K562 (cell line): ENCODE measurements at regions not wholly inside any gene's neighbourhood (a gene's known extent, or its start where the extent isn't known, plus 50 kb on each side); places are given as distances from the start of the nearest gene placed in this dataset.

Experiments
- ARID4B ChIP-seq: sonication (generic); formaldehyde crosslinking; IDR thresholded peaks from 2 replicates; pipeline ENCODE4 v1.8.0; 2022; ENCODE audit warnings: mild to moderate bottlenecking, missing genetic modification reagents
- MCM7 ChIP-seq, 2 experiments: fragments of 450-650 bp; IDR thresholded peaks; 2 replicates each; pipeline ENCODE4 v1.6.1; 2016 to 2018
- MXI1 ChIP-seq: IDR thresholded peaks from 2 replicates; pipeline ENCODE4 v1.6.1; 2011; ENCODE audit warnings: low read depth, mild to moderate bottlenecking, improper control_type of control experiment, low read length
- TF ChIP-seq, protein P1 (sequence below): fragments of 450-650 bp; IDR thresholded peaks from 2 replicates; pipeline ENCODE4 v1.6.1; 2016; ENCODE audit warnings: mild to moderate bottlenecking, moderate library complexity
- TF ChIP-seq, protein P2 (sequence below): sonication (generic); formaldehyde crosslinking; IDR thresholded peaks from 2 replicates; pipeline ENCODE4 v1.8.1; 2023; ENCODE audit warnings: mild to moderate bottlenecking, missing genetic modification reagents

DNA sequence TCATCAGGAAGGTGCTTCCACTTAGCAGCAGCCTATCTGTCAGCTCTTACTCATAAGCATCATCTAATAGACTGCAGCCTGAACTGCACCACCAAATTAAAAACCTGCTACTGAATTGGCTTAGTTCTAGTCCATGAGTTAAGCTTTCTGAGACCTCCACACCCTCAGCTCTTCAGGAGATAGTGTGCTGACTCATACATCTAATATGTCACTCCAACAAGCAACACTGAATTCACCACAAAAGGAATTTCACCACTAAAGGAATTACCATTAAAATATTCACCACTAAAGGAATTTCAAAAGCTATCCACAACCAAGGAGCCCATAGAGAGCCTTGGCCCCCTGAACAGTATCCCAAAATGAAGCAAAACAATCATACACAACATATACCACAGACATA, 418.5 kb upstream of the RORB start (continued):
- no peak for TF ChIP-seq ARID4B
- TF ChIP-seq, protein P1, sequence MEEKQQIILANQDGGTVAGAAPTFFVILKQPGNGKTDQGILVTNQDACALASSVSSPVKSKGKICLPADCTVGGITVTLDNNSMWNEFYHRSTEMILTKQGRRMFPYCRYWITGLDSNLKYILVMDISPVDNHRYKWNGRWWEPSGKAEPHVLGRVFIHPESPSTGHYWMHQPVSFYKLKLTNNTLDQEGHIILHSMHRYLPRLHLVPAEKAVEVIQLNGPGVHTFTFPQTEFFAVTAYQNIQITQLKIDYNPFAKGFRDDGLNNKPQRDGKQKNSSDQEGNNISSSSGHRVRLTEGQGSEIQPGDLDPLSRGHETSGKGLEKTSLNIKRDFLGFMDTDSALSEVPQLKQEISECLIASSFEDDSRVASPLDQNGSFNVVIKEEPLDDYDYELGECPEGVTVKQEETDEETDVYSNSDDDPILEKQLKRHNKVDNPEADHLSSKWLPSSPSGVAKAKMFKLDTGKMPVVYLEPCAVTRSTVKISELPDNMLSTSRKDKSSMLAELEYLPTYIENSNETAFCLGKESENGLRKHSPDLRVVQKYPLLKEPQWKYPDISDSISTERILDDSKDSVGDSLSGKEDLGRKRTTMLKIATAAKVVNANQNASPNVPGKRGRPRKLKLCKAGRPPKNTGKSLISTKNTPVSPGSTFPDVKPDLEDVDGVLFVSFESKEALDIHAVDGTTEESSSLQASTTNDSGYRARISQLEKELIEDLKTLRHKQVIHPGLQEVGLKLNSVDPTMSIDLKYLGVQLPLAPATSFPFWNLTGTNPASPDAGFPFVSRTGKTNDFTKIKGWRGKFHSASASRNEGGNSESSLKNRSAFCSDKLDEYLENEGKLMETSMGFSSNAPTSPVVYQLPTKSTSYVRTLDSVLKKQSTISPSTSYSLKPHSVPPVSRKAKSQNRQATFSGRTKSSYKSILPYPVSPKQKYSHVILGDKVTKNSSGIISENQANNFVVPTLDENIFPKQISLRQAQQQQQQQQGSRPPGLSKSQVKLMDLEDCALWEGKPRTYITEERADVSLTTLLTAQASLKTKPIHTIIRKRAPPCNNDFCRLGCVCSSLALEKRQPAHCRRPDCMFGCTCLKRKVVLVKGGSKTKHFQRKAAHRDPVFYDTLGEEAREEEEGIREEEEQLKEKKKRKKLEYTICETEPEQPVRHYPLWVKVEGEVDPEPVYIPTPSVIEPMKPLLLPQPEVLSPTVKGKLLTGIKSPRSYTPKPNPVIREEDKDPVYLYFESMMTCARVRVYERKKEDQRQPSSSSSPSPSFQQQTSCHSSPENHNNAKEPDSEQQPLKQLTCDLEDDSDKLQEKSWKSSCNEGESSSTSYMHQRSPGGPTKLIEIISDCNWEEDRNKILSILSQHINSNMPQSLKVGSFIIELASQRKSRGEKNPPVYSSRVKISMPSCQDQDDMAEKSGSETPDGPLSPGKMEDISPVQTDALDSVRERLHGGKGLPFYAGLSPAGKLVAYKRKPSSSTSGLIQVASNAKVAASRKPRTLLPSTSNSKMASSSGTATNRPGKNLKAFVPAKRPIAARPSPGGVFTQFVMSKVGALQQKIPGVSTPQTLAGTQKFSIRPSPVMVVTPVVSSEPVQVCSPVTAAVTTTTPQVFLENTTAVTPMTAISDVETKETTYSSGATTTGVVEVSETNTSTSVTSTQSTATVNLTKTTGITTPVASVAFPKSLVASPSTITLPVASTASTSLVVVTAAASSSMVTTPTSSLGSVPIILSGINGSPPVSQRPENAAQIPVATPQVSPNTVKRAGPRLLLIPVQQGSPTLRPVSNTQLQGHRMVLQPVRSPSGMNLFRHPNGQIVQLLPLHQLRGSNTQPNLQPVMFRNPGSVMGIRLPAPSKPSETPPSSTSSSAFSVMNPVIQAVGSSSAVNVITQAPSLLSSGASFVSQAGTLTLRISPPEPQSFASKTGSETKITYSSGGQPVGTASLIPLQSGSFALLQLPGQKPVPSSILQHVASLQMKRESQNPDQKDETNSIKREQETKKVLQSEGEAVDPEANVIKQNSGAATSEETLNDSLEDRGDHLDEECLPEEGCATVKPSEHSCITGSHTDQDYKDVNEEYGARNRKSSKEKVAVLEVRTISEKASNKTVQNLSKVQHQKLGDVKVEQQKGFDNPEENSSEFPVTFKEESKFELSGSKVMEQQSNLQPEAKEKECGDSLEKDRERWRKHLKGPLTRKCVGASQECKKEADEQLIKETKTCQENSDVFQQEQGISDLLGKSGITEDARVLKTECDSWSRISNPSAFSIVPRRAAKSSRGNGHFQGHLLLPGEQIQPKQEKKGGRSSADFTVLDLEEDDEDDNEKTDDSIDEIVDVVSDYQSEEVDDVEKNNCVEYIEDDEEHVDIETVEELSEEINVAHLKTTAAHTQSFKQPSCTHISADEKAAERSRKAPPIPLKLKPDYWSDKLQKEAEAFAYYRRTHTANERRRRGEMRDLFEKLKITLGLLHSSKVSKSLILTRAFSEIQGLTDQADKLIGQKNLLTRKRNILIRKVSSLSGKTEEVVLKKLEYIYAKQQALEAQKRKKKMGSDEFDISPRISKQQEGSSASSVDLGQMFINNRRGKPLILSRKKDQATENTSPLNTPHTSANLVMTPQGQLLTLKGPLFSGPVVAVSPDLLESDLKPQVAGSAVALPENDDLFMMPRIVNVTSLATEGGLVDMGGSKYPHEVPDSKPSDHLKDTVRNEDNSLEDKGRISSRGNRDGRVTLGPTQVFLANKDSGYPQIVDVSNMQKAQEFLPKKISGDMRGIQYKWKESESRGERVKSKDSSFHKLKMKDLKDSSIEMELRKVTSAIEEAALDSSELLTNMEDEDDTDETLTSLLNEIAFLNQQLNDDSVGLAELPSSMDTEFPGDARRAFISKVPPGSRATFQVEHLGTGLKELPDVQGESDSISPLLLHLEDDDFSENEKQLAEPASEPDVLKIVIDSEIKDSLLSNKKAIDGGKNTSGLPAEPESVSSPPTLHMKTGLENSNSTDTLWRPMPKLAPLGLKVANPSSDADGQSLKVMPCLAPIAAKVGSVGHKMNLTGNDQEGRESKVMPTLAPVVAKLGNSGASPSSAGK, result no peak
- TF ChIP-seq MXI1, result no peak
- TF ChIP-seq, protein P2, sequence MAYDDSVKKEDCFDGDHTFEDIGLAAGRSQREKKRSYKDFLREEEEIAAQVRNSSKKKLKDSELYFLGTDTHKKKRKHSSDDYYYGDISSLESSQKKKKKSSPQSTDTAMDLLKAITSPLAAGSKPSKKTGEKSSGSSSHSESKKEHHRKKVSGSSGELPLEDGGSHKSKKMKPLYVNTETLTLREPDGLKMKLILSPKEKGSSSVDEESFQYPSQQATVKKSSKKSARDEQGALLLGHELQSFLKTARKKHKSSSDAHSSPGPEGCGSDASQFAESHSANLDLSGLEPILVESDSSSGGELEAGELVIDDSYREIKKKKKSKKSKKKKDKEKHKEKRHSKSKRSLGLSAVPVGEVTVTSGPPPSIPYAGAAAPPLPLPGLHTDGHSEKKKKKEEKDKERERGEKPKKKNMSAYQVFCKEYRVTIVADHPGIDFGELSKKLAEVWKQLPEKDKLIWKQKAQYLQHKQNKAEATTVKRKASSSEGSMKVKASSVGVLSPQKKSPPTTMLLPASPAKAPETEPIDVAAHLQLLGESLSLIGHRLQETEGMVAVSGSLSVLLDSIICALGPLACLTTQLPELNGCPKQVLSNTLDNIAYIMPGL (CRISPR knock-in tag), result no peak
- no peak for TF ChIP-seq MCM7 (IDR thresholded peaks at IDR 0.05)
